Choroid plexus epithelial cell (primary cell): ENCODE measurements at regions not wholly inside any gene's neighbourhood (a gene's known extent, or its start where the extent isn't known, plus 50 kb on each side); places are given as distances from the start of the nearest gene placed in this dataset.
"Not testable (repeated sequence)": the region's sequence is repeated elsewhere in the genome, so short reads cannot be mapped to it uniquely, and the experiment has no call there.

Experiments used
- DNase-seq: peaks from one replicate; pipeline ENCODE4 v3.0.0-alpha.2; 2010; ENCODE audit warnings: low read depth
- H3K4me3 ChIP-seq: 2 replicates; pipeline ENCODE4 v1.5.1; 2011; ENCODE audit warnings: low read depth, mild to moderate bottlenecking, control low read depth, low read length, moderate library complexity
- TF ChIP-seq, protein P1 (sequence below): conservative IDR thresholded peaks from 2 replicates; pipeline ENCODE4 v1.5.1; 2011; ENCODE audit warnings: low read depth, mild to moderate bottlenecking, control low read depth, inconsistent platforms, low read length, moderate library complexity

GRCh38 chr2:121149384-121149783 lies 135.6 kb downstream of the TFCP2L1 start:
- no peak overlapping the region for H3K4me3 ChIP-seq
- TF ChIP-seq, protein P1, sequence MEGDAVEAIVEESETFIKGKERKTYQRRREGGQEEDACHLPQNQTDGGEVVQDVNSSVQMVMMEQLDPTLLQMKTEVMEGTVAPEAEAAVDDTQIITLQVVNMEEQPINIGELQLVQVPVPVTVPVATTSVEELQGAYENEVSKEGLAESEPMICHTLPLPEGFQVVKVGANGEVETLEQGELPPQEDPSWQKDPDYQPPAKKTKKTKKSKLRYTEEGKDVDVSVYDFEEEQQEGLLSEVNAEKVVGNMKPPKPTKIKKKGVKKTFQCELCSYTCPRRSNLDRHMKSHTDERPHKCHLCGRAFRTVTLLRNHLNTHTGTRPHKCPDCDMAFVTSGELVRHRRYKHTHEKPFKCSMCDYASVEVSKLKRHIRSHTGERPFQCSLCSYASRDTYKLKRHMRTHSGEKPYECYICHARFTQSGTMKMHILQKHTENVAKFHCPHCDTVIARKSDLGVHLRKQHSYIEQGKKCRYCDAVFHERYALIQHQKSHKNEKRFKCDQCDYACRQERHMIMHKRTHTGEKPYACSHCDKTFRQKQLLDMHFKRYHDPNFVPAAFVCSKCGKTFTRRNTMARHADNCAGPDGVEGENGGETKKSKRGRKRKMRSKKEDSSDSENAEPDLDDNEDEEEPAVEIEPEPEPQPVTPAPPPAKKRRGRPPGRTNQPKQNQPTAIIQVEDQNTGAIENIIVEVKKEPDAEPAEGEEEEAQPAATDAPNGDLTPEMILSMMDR: no peak
- DNase-seq: no peak

- TF ChIP-seq, protein P1: no peak
These were observed 134.9 kb downstream of the TFCP2L1 start for GRCh38 chr2:121150126-121150525.

DNA sequence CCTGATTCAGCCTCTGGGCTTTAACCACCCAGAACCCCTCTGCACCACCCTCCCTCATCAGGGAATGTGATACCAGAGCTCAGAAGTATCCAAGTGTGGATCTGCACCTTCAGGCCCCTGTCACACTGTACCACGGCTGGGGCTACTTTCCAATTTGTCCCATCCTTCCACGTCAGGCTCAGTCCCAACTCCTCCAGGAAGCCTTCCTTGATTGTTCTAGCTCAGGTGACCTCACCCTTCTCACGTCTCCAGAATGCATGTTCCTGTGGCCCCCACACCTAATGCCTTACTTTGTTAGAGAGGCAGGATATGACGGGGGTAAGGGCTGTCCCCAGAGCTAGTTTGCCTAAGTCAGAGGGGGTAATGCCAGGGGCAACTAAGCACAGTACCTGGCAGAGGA lies 134.3 kb downstream of the TFCP2L1 start:
- H3K4me3 ChIP-seq: no peak overlapping the region
- TF ChIP-seq, protein P1: no peak
- DNase-seq: no peak

More at GRCh38 chr2:121150126-121150525, 134.9 kb downstream of the TFCP2L1 start:
- DNase-seq: no peak
- H3K4me3 ChIP-seq: no peak overlapping the region

- no peak for DNase-seq
- TF ChIP-seq, protein P1: no peak
- no peak overlapping the region for H3K4me3 ChIP-seq
These were observed 133.5 kb downstream of the TFCP2L1 start for GRCh38 chr2:121151311-121152109.

GRCh38 chr2:121152861-121153260 lies 132.1 kb downstream of the TFCP2L1 start:
- DNase-seq: no peak
- H3K4me3 ChIP-seq: no peak overlapping the region
- TF ChIP-seq, protein P1: no peak

DNA sequence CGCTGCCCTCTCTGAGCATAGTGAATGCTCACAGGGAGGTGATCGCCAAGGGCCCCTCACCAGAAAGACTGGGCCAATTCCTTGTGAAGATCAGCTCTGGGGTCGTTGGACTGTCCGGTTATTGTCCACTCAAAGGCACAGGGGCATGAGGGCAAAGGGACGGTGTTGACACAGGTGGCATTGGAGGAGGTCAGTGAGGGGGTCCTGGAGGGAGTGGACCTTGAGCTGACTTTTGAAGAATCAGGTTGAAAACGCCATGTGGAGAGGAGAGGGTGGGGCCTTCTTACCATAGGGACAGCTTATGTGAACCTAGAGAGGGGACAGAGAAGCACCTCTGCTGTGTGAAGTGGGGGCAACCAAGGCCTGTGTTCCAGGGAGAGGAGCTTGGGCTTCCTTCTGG lies 131.5 kb downstream of the TFCP2L1 start:
- TF ChIP-seq, protein P1: no peak
- H3K4me3 ChIP-seq: no peak overlapping the region
- no peak for DNase-seq

DNA sequence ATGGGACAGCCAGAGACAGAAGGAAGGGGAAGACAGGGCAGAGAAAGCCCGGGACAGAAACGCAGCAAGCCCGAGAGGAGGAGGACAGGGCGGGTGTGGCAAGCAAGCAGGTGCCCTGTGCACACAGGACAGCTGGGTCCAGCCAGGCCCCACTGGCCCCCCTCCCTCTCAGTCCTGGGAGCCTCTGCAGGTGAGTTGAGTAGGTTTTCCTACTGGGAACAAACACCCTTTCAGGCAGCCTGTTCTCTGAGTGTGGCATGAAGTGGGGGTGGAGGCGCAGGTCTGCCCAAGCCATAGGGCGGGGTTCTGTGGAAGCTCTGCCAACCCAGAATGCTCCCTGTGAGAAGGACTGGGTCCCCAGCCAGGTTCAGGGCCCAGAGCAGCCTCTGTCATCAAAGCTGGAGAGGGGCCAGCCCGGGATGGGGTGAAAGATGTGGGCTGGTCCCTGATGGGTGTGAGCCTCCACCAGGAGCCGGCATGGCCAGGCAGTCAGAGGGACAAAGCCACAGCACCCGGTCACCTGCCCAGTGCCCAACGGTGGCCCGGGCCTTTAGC lies 129.4 kb downstream of the TFCP2L1 start:
- no peak for DNase-seq
- TF ChIP-seq, protein P1: no peak
- no peak overlapping the region for H3K4me3 ChIP-seq

GRCh38 chr2:121157481-121157880 lies 127.5 kb downstream of the TFCP2L1 start:
- not testable (repeated sequence) for H3K4me3 ChIP-seq, DNase-seq
